ENCODE measurements at regions not wholly inside any gene's neighbourhood (a gene's known extent, or its start where the extent isn't known, plus 50 kb on each side); places are given as distances from the start of the nearest gene placed in this dataset.
"Not testable (repeated sequence)": the region's sequence is repeated elsewhere in the genome, so short reads cannot be mapped to it uniquely, and the experiment has no call there.

GRCh38 chr21:9903579-9903978 lies 617.8 kb upstream of the TPTE start:
- not testable (repeated sequence) for TF ChIP-seq YY1 (tag by site-specific recombination; IDR thresholded peaks at IDR 0.05); CTCF (tag by site-specific recombination; IDR thresholded peaks at IDR 0.05); ZNF664 (tag by site-specific recombination; IDR thresholded peaks at IDR 0.05); GLI2 (tag by site-specific recombination; IDR thresholded peaks at IDR 0.05; ENCODE audit: borderline replicate concordance, low read depth); ZNF394 (tag by site-specific recombination; IDR thresholded peaks at IDR 0.05; ENCODE audit: borderline replicate concordance); HOXC10 (CRISPR knock-in tag; IDR thresholded peaks at IDR 0.05); ZSCAN23 (tag by site-specific recombination; IDR thresholded peaks at IDR 0.05); ZNF292 (tag by site-specific recombination; IDR thresholded peaks at IDR 0.05; ENCODE audit: borderline replicate concordance, low read depth); ZNF677 (tag by site-specific recombination; IDR thresholded peaks at IDR 0.05); ZNF174 (tag by site-specific recombination; IDR thresholded peaks at IDR 0.05); ZNF580 (tag by site-specific recombination; IDR thresholded peaks at IDR 0.05)
- TF ChIP-seq, protein P1, sequence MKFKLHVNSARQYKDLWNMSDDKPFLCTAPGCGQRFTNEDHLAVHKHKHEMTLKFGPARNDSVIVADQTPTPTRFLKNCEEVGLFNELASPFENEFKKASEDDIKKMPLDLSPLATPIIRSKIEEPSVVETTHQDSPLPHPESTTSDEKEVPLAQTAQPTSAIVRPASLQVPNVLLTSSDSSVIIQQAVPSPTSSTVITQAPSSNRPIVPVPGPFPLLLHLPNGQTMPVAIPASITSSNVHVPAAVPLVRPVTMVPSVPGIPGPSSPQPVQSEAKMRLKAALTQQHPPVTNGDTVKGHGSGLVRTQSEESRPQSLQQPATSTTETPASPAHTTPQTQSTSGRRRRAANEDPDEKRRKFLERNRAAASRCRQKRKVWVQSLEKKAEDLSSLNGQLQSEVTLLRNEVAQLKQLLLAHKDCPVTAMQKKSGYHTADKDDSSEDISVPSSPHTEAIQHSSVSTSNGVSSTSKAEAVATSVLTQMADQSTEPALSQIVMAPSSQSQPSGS (tag by site-specific recombination; IDR thresholded peaks at IDR 0.05; ENCODE audit: low read depth) = not testable (repeated sequence)
